AG20443 (cell line): ENCODE measurements at regions not wholly inside any gene's neighbourhood (a gene's known extent, or its start where the extent isn't known, plus 50 kb on each side); places are given as distances from the start of the nearest gene placed in this dataset.
"Not testable (repeated sequence)": the region's sequence is repeated elsewhere in the genome, so short reads cannot be mapped to it uniquely, and the experiment has no call there.

ENCODE experiments used
- DNase-seq: peaks from one replicate; pipeline ENCODE4 v3.0.0; 2012; ENCODE audit warnings: low spot score, mixed read lengths

DNA sequence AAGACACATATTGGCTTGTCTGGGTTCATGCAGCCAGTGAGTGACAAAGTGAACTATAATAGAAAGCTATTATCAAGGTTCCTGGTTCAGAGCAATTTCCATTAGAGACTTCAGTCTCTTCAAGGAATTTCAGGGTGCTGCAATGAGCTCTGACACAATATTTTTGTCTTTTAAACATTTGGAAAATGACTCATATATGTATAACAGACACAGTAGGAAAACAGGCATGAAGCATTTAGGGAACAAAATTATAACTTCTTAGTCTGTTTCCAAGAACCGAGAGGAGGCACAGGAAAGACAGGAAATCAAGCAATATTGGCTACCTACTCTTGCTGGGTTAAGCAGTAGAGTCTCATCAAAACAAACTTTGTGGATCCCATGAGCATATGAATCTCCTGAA lies 170.4 kb downstream of the PTPRC start:
- peak; percentile 28 for DNase-seq

- no peak for DNase-seq
These were observed 172.6 kb downstream of the PTPRC start for GRCh38 chr1:198811449-198811848.

- no peak for DNase-seq
These were observed 184.8 kb downstream of the PTPRC start for GRCh38 chr1:198823626-198824025.

- no peak for DNase-seq
These were observed 186.4 kb downstream of the PTPRC start for GRCh38 chr1:198825254-198825653.

- no peak for DNase-seq
These were observed 190.5 kb downstream of the PTPRC start for GRCh38 chr1:198829356-198829755.

DNA sequence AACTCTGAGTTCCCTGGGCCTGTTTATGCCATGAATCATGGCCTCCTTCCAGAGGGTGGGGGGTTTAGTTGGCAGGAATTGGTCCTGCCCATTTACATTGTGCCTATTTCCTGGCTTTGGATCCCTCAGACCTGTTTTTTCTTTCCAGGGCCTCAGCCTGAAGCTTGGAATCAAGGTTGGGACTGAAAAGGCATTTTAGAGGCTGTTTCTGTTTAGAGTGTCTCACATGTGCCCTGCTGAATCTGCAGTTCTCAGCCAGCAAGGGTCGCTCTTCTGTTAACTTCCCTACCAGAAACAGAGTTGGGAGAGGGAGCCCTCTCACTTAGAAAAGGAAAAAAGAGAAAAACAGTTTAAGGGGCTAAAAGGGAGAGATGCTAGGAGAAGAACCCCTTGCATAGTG lies 191.1 kb downstream of the PTPRC start:
- DNase-seq: peak; percentile 12

DNA sequence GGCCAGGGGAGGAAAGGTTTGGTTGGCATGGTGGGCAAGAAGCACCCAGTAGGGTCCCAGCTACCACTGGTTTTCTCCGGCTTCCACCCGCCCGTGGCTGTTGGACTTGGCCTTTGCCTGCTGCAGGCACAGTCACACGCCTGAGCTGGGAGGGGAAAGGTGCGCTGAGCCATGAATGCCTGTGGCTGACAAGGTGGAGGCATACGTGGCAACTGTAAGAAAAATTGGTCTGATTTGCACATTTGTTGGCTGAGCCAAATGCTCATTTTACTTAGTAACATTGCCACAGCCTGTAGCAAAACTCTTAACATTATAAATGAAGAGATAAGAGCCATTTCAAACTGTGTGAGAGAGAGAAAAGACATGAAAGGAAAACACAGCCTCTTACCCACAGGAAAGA lies 191.6 kb downstream of the PTPRC start:
- DNase-seq: no peak

- no peak for DNase-seq
These were observed 195.1 kb downstream of the PTPRC start for GRCh38 chr1:198833706-198834503.

- no peak for DNase-seq
These were observed 198.6 kb downstream of the PTPRC start for GRCh38 chr1:198837278-198838021.

DNA sequence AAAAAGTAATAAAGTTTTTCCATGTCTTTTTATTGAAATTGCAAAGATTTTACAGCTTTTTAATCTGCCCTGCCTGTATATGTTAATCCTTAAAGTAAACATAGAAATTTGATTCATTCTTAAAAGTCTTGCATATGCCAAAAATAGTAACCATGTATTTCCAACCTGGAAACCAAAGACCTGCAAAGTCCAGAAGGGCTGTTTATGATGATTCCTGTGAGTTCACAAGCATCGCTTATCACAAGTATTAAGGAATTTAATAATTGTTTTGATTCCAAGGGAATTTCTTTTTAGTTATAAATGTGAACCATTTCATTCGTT lies 199.1 kb downstream of the PTPRC start:
- DNase-seq: no peak

DNA sequence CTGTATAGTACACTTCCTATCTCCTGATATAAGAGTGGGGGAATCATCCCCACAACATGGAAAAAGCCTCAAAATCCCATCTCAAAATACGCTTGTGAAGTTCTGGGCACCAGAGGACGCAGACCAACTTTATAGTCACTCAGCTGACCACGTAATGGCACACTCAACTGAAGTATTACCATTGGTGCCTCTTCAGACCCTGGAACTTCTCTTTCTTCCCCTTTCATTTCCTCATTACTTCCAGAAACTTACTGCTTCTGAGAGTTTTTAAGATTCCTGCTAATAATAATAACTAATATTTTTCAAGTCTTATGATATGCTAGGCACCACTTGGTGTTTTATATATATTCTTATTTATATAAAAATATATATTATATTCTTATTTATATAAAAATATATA lies 202.6 kb downstream of the PTPRC start:
- no peak for DNase-seq

- DNase-seq: no peak
These were observed 203.8 kb downstream of the PTPRC start for GRCh38 chr1:198842686-198843085.

DNA sequence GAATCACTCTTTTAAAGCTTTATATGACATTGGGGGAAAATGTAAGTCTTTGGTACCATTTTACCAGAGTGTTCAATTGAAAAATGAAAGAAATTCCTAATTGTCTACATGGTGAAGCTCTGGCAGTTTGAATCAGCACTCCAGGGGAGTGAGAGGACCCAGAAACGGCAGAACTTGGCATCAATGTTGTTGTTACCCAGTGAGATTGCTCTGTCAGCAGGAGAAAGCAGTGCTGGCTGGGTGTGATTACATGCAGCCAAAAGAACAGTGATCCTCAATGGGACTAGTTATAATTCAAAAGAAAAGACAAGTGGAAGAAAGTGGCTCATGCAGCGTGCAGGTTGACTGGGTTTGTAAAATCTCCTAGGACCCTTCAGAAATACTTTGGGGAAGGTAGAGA lies 206.4 kb downstream of the PTPRC start:
- DNase-seq: no peak

DNA sequence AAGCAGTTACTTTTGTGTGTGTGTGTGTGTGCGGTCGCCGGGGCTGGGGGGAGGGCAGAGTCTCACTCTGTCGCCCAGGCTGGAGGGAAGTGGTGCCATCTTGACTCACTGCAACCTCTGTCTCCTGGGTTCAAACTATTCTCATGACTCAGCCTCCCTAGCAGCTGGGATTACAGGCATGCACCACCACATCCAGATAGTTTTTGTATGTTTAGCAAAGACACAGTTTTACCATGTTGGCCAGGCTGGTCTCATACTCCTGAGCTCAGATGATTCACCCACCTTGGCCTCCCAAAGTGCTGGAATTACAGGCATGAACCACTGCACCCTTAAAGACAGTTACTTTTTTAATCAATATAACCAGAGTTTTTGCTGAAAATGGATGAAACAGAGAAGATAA lies 207.0 kb downstream of the PTPRC start:
- no peak for DNase-seq

GRCh38 chr1:198846556-198846955 lies 207.7 kb downstream of the PTPRC start:
- DNase-seq: no peak

GRCh38 chr1:198848206-198848605 lies 209.4 kb downstream of the PTPRC start:
- DNase-seq: no peak

- no peak for DNase-seq
These were observed 209.8 kb downstream of the PTPRC start for GRCh38 chr1:198848649-198849048.

- DNase-seq: no peak
These were observed 210.3 kb downstream of the PTPRC start for GRCh38 chr1:198849093-198849492.

DNA sequence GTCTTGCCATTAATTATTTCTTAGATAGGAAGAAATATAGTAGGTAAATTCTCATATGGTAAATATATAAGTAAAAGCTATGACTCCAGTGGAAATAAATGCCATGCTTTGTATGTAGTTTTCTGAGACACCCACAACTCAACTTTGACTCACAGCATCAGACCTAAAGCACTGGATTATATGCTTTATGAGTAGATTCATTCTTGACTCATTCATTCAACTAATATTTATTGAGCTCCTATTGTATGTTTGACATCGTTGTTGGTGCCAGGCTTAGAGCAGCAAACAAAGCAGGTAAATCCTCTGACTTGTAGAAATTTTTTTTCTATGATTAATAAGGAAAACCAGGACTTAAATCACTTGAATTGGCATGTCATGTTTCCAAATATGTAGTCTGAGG lies 211.4 kb downstream of the PTPRC start:
- DNase-seq: no peak

- DNase-seq: not testable (repeated sequence)
These were observed 212.1 kb downstream of the PTPRC start for GRCh38 chr1:198850966-198851365.

DNA sequence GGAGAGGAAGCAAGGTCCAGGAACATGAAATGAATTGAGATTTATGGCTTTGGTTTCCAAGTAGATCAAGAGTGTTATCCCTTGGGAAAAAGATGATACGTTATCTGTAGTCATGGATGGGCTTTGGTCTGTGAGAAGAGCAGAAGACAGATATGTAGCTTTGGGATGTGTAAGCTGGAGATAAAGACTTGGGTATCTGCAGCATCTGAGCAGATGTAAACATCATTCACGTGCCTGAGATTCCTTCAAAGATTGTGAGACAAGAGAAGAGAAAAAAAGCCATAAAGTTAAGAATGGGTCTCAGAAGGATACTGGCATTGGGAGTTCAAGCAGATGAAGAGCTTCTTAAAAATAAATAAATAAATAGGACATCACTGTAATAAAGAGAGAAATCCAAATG lies 217.8 kb downstream of the PTPRC start:
- no peak for DNase-seq

- no peak for DNase-seq
These were observed 219.2 kb downstream of the PTPRC start for GRCh38 chr1:198858033-198858432.

- no peak for DNase-seq
These were observed 221.5 kb downstream of the PTPRC start for GRCh38 chr1:198860371-198860770.

GRCh38 chr1:198861636-198862035 lies 222.8 kb downstream of the PTPRC start:
- DNase-seq: no peak
